ENCODE measurements at regions not wholly inside any gene's neighbourhood (a gene's known extent, or its start where the extent isn't known, plus 50 kb on each side); places are given as distances from the start of the nearest gene placed in this dataset.

DNA sequence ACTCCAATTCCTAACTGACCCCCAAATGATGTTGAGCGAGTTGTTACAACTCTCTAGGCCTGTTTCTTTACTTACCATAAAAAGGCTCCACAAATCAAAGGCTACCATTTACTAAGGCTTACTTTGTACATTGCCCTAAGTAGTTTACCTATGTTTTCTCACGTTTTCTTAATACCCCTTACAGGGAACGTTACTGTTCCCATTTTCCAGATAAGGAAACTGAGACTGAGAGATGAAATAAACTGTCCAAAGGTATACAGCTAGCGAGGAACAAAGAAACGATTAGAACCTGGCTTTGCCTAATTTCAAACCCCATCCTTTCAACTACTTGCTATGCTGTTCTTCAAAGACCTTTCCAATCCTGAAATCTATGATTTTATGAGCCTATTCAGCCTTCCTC, 74.8 kb upstream of the SPTBN1 start:
- no peak overlapping the region for H3K4me3 ChIP-seq (replicated peaks in 1 of 2; ENCODE audit: low read depth in 2 of 2, low read length in 2 of 2)
- DNase-seq (ENCODE audit: low read depth in 2 of 2) = no peak
- TF ChIP-seq, protein P1, sequence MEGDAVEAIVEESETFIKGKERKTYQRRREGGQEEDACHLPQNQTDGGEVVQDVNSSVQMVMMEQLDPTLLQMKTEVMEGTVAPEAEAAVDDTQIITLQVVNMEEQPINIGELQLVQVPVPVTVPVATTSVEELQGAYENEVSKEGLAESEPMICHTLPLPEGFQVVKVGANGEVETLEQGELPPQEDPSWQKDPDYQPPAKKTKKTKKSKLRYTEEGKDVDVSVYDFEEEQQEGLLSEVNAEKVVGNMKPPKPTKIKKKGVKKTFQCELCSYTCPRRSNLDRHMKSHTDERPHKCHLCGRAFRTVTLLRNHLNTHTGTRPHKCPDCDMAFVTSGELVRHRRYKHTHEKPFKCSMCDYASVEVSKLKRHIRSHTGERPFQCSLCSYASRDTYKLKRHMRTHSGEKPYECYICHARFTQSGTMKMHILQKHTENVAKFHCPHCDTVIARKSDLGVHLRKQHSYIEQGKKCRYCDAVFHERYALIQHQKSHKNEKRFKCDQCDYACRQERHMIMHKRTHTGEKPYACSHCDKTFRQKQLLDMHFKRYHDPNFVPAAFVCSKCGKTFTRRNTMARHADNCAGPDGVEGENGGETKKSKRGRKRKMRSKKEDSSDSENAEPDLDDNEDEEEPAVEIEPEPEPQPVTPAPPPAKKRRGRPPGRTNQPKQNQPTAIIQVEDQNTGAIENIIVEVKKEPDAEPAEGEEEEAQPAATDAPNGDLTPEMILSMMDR (IDR thresholded peaks at IDR 0.05; ENCODE audit: low read depth, low read length) = no peak

DNA sequence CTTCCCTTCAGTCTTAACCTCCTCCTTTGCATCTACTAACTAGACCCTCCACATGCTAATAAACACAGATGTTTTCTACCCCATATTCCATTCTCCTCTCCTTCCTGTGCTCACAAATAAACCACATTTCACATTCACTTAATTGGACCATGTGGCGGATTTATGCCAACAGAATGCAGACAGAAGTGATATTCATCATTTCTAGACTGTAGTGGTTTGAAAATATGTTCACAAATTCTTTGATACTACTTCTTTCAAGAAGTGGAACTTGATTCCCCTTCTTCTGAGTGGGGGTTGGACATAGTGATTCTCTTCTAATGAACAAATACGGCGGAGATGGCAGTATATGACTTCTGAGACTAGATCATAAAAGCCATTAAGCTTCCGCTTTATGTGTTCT, 73.5 kb upstream of the SPTBN1 start:
- no peak for DNase-seq (ENCODE audit: low read depth in 2 of 2)
- TF ChIP-seq, protein P1 (IDR thresholded peaks at IDR 0.05; ENCODE audit: low read depth, low read length) = no peak
- no peak overlapping the region for H3K4me3 ChIP-seq (replicated peaks in 1 of 2; ENCODE audit: low read depth in 2 of 2, low read length in 2 of 2)

DNA sequence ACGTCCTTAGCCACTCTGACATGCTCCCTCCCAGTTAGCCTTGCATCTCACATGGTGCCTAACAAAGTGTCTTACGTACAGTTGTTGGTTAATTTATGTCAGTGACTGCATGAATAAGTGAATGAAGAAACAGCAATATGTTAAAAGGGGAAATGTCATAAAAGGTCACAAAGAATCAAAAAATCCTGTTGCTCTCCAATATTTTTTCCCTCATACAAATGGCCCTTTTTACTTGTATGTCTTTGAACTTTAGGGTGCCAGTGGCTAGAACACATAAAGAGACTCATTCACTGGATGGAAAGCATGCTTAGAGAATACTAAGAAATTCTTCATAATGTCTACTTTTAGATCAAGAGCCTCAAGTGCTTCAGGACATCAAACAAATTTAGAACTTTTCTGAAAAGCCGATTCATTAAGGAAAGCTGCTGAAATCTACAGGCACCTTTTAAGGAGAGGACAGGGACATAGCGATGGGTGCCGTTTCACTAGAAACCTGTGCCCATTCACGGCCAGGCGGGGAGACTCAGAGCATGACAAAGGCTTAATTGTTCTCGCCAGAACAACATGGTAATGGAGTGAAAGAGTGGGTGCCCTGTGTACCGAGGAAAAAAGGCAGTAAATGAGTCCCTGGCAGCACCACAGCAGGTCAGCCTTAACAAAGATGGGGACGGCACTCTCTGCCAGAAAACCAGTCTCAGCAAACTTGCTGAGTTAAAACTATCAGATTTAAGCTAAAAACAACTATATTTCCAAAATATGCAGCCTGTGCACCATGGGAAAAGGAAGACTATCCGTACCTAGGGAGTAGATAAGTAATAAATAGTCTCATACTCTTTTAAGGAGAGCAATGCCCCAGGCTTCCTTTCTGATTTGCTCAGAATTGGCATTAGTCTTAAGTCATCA, 71.6 kb upstream of the SPTBN1 start:
- DNase-seq (ENCODE audit: low read depth in 2 of 2) = no peak
- TF ChIP-seq, protein P1 (IDR thresholded peaks at IDR 0.05; ENCODE audit: low read depth, low read length) = no peak
- no peak overlapping the region for H3K4me3 ChIP-seq (replicated peaks in 1 of 2; ENCODE audit: low read depth in 2 of 2, low read length in 2 of 2)

DNA sequence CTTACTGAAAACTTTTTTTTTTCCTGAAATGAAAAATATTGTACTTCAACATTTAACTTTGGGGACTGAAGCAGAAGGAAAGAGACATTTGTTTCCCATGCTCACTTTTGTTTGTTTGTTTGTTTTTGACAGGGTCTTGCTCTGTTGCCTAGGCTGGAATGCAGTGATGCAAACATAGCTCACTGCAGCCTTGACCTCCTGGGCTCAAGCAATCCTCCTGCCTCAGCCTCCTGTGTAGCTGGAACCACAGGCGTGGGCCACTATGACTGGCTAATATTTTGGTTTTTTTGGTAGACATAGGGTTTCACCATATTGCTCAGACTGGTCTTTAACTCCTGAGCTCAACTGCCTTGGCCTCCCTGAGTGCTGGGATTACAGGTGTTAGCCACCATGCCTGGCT, 70.9 kb upstream of the SPTBN1 start:
- no peak overlapping the region for H3K4me3 ChIP-seq (replicated peaks in 1 of 2; ENCODE audit: low read depth in 2 of 2, low read length in 2 of 2)
- no peak for DNase-seq (ENCODE audit: low read depth in 2 of 2)
- TF ChIP-seq, protein P1 (IDR thresholded peaks at IDR 0.05; ENCODE audit: low read depth, low read length) = no peak

DNA sequence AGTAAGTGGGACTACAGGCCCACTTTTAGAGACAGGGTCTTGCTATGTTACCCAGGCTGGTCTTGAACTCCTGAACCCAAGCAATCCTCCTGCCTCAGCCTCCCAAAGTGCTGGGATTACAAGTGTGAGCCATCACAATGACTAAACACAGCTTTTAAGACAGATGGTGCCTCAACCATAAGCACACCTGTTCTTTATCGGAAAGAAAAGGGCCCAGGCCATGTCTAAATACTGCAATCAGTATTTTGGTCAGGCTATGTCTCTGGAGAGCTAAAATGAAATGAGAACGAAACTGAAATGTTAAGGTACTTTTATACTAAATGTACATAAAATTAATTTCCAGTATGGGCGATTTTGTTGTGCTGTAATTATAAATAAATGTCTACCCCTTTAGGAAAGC, 69.5 kb upstream of the SPTBN1 start:
- no peak for DNase-seq (ENCODE audit: low read depth in 2 of 2)
- TF ChIP-seq, protein P1 (IDR thresholded peaks at IDR 0.05; ENCODE audit: low read depth, low read length) = no peak

DNA sequence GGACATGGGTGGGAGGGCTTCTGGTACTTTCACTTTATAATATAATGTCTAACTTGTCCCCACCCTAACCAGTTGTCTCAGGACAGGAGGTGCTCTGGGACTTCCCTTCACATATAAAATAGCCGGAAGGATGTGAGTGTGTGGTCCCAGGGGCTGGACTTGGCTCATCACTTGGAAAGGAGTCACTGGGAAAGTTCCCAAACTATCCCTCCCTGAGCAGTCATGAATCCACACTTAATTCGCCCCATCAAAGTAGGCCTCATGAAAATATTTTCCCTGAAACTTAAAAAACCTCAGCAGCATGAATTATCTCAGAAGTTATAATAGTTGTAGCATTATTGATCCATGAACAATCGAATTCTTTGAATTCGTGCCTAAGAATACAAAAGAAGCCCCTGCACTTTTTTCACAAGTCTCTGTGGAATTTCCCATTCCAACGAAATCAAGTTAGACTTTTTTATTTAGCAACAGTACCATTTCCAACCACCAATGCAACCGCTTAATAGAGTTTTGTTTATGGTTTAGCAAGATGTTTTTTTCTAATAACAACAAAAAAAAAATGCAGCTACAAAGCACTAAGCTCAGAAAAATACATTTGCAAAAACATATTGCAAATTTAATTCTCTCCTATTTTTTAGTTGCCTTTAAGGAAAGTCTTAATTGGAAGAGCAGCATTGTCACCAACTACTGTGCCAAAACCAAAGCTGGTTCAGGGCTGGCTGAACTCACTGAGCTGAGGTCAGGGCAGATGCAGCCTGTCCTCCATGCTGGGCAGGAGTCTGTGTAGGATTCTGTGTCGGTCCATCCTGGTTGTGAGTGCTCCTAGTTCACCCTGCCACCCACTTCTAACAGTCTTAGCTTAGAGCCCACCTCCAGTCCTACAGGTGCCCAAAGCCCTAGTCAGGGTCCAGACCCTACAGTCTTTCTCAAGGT, 68.8 kb upstream of the SPTBN1 start:
- TF ChIP-seq, protein P1 (IDR thresholded peaks at IDR 0.05; ENCODE audit: low read depth, low read length) = no peak
- peak; percentile 79 for DNase-seq (ENCODE audit: low read depth in 2 of 2)
- H3K4me3 ChIP-seq (replicated peaks in 1 of 2; ENCODE audit: low read depth in 2 of 2, low read length in 2 of 2) = no peak overlapping the region

More for the DNA sequence above, 69.5 kb upstream of the SPTBN1 start:
- H3K4me3 ChIP-seq (replicated peaks in 1 of 2; ENCODE audit: low read depth in 2 of 2, low read length in 2 of 2) = no peak overlapping the region

All from cardiac fibroblast (primary cell).